HCT116 (cell line): ENCODE measurements at regions not wholly inside any gene's neighbourhood (a gene's known extent, or its start where the extent isn't known, plus 50 kb on each side); places are given as distances from the start of the nearest gene placed in this dataset.

Source experiments
- ATAC-seq: fragments of 200-7000 bp; cut with Tn5 transposase; 2 replicates; pipeline ENCODE4 v1.9.1; 2020; ENCODE audit warnings: mild to moderate bottlenecking, moderate library complexity
- BruUV-seq: library from RNA; stranded (reverse); fragments of 400-500 nt; replicated peaks from 2 replicates; lab custom pipeline; 2021; lab: Mats Ljungman, UMichigan
- CTCF ChIA-PET: fragments of 300-600 bp; sonication (Branson Sonifier 250); formaldehyde crosslinking; loops from one replicate; lab custom pipeline; 2021; ENCODE audit warnings: antibody characterized with exemption; lab: Charles Lee
- POLR2A ChIA-PET: fragments of 300-600, 350-600 bp; sonication (Branson Sonifier 250); formaldehyde crosslinking; loops from one replicate; lab custom pipeline; 2021; ENCODE audit warnings: antibody characterized with exemption; lab: Charles Lee
- RAD21 ChIA-PET, 2 experiments: fragments of 300-600 bp; sonication (Branson Sonifier 250); formaldehyde crosslinking; loops; one replicate each; lab custom pipeline; 2023; ENCODE audit warnings: low total read pairs in 2 of 2; ENCODE audit not compliant: uncharacterized antibody in 2 of 2, unreplicated experiment in 2 of 2, low non-redundant PET in 1 of 2; lab: Charles Lee
- DNase-seq: peaks from one replicate; pipeline ENCODE4 v3.0.0-alpha.2; 2010; ENCODE audit warnings: low read depth, low spot score
- H2AFZ ChIP-seq: fragments of 200-600 bp; shearing (Covaris generic), sonication (generic); 2 replicates; pipeline ENCODE4 v1.6.1; 2017; ENCODE audit warnings: low read depth, mixed run types, mixed read lengths, antibody characterized with exemption, low read length; ENCODE audit not compliant: poor library complexity, severe bottlenecking
- H3K27ac ChIP-seq: 2 replicates; pipeline ENCODE4 v1.5.1; 2012; ENCODE audit warnings: low read depth, low read length
- H3K27me3 ChIP-seq: fragments of 200-600 bp; sonication (generic); 2 replicates; pipeline ENCODE4 v1.6.1; 2016; ENCODE audit warnings: mixed run types, low read length, mixed read lengths; ENCODE audit not compliant: insufficient read depth
- H3K36me3 ChIP-seq, 2 experiments: fragments of 200-500 bp in 1 of 2; fragments of 200-600 bp in 1 of 2; sonication (Bioruptor generic) in 1 of 2; sonication (generic) in 1 of 2; 2 replicates each; pipeline versions ENCODE4 v1.5.1 to v1.6.1; 2014 to 2016; ENCODE audit warnings: low read length in 2 of 2, inconsistent platforms in 1 of 2, mixed read lengths in 1 of 2, mixed run types in 1 of 2; ENCODE audit not compliant: insufficient read depth in 2 of 2, control insufficient read depth in 1 of 2
- H3K4me1 ChIP-seq, 2 experiments: fragments of 200-600 bp in 1 of 2; sonication (generic) in 1 of 2; 2 replicates each; pipeline versions ENCODE4 v1.5.1 to v1.6.1; 2012 to 2017; ENCODE audit warnings: low read length in 2 of 2, inconsistent platforms in 1 of 2, mild to moderate bottlenecking in 1 of 2, mixed read lengths in 1 of 2, mixed run types in 1 of 2, moderate library complexity in 1 of 2; ENCODE audit not compliant: insufficient read depth in 2 of 2, control insufficient read depth in 1 of 2
- H3K4me2 ChIP-seq: fragments of 200-600 bp; sonication (generic); 2 replicates; pipeline ENCODE4 v1.6.1; 2017; ENCODE audit warnings: mixed run types, low read length, mixed read lengths
- H3K4me3 ChIP-seq, 2 experiments: fragments of 200-600 bp in 1 of 2; sonication (generic) in 1 of 2; replicated peaks in 1 of 2; 2 replicates each; pipeline ENCODE4 v1.5.1; 2011 to 2016; ENCODE audit warnings: low read length in 2 of 2, control low read depth in 1 of 2, low read depth in 1 of 2, mild to moderate bottlenecking in 1 of 2, mixed read lengths in 1 of 2, mixed run types in 1 of 2
- H3K79me2 ChIP-seq: fragments of 200-600 bp; sonication (generic); 2 replicates; pipeline ENCODE4 v1.6.1; 2017; ENCODE audit warnings: mild to moderate bottlenecking, mixed run types, low read length, moderate library complexity, mixed read lengths; ENCODE audit not compliant: insufficient read depth
- H3K9ac ChIP-seq: fragments of 200-600 bp; sonication (generic); 2 replicates; pipeline ENCODE4 v1.6.1; 2016; ENCODE audit warnings: low read length, mixed read lengths
- H3K9me2 ChIP-seq: fragments of 200-600 bp; sonication (generic), shearing (Covaris generic); 2 replicates; pipeline ENCODE4 v1.6.1; 2017; ENCODE audit warnings: mixed run types, mild to moderate bottlenecking, moderate library complexity; ENCODE audit not compliant: insufficient read depth
- H3K9me3 ChIP-seq, 2 experiments: fragments of 200-500 bp in 1 of 2; fragments of 200-600 bp in 1 of 2; sonication (Bioruptor generic) in 1 of 2; sonication (generic) in 1 of 2; 2 replicates each; pipeline ENCODE4 v1.6.1; 2014 to 2017; ENCODE audit warnings: low read length in 2 of 2, mixed read lengths in 2 of 2, inconsistent platforms in 1 of 2, low read depth in 1 of 2, mild to moderate bottlenecking in 1 of 2, mixed run types in 1 of 2, moderate library complexity in 1 of 2; ENCODE audit not compliant: control insufficient read depth in 1 of 2, insufficient read depth in 1 of 2
- H4K20me1 ChIP-seq: fragments of 200-600 bp; sonication (generic), shearing (Covaris generic); 2 replicates; pipeline ENCODE4 v1.6.1; 2017; ENCODE audit warnings: mixed run types, mild to moderate bottlenecking, moderate library complexity; ENCODE audit not compliant: insufficient read depth
- CBX3 ChIP-seq: IDR thresholded peaks from 2 replicates; pipeline ENCODE4 v1.6.1; 2012; ENCODE audit warnings: low read depth
- CEBPB ChIP-seq: IDR thresholded peaks from 2 replicates; pipeline ENCODE4 v1.6.1; 2012; ENCODE audit warnings: low read depth
- EGR1 ChIP-seq: IDR thresholded peaks from 2 replicates; pipeline ENCODE4 v1.6.1; 2012; ENCODE audit warnings: low read depth
- ELF1 ChIP-seq: IDR thresholded peaks from 2 replicates; pipeline ENCODE4 v1.6.1; 2012; ENCODE audit warnings: low read depth, borderline replicate concordance
- JUND ChIP-seq: IDR thresholded peaks from 2 replicates; pipeline ENCODE4 v1.6.1; 2012
- POLR2AphosphoS5 ChIP-seq: IDR thresholded peaks from 2 replicates; pipeline ENCODE4 v1.6.1; 2011; ENCODE audit warnings: mild to moderate bottlenecking, low read depth, low read length, moderate library complexity
- RAD21 ChIP-seq: IDR thresholded peaks from 2 replicates; pipeline ENCODE4 v1.6.1; 2012; ENCODE audit warnings: low read depth, mild to moderate bottlenecking
- REST ChIP-seq: IDR thresholded peaks from 2 replicates; pipeline ENCODE4 v1.6.1; 2012; ENCODE audit warnings: low read depth
- SIN3A ChIP-seq: IDR thresholded peaks from 2 replicates; pipeline ENCODE4 v1.6.1; 2012; ENCODE audit warnings: low read depth
- SP1 ChIP-seq: IDR thresholded peaks from 2 replicates; pipeline ENCODE4 v1.6.1; 2012; ENCODE audit warnings: low read depth
- SRF ChIP-seq: IDR thresholded peaks from 2 replicates; pipeline ENCODE4 v1.6.1; 2012; ENCODE audit warnings: low read depth
- TCF7L2 ChIP-seq: IDR thresholded peaks from 2 replicates; pipeline ENCODE4 v1.7.0; 2011; ENCODE audit warnings: borderline replicate concordance, inconsistent platforms; ENCODE audit not compliant: insufficient read depth, insufficient read length; ENCODE audit errors: extremely low read depth
- YY1 ChIP-seq: IDR thresholded peaks from 2 replicates; pipeline ENCODE4 v1.6.1; 2011; ENCODE audit warnings: low read length, low read depth, moderate library complexity, mild to moderate bottlenecking; ENCODE audit not compliant: insufficient replicate concordance; ENCODE audit errors: extremely low read depth
- ZFX ChIP-seq: fragments of 450-650 bp; IDR thresholded peaks from 2 replicates; pipeline ENCODE4 v1.6.1; 2017
- ZNF274 ChIP-seq: fragments of 200-500 bp; sonication (Bioruptor generic); IDR thresholded peaks from 2 replicates; pipeline ENCODE4 v1.6.1; 2014; ENCODE audit warnings: mild to moderate bottlenecking, low read depth, low read length, inconsistent platforms
- intact Hi-C: fragments of 100-400 bp; cut with micrococcal nuclease; formaldehyde crosslinking; loops from 2 replicates; pipeline ENCODE4 v1.10.0; 2022
- TF ChIP-seq, protein P1 (sequence below), 3 experiments: fragments of 200-600 bp in 1 of 3; sonication (generic) in 1 of 3; IDR thresholded peaks in 2 of 3; conservative IDR thresholded peaks in 1 of 3; 2 replicates each; pipeline ENCODE4 v1.5.1; 2012 to 2017; ENCODE audit warnings: low read depth in 2 of 3, low read length in 2 of 3, antibody characterized with exemption in 1 of 3, borderline replicate concordance in 1 of 3, control low read depth in 1 of 3, mild to moderate bottlenecking in 1 of 3, mixed read lengths in 1 of 3, mixed run types in 1 of 3, moderate library complexity in 1 of 3; ENCODE audit not compliant: insufficient read depth in 1 of 3
- TF ChIP-seq, protein P2 (sequence below): IDR thresholded peaks from 2 replicates; pipeline ENCODE4 v1.6.1; 2011; ENCODE audit warnings: mild to moderate bottlenecking, low read length, moderate library complexity; ENCODE audit not compliant: insufficient replicate concordance; ENCODE audit errors: extremely low read depth
- TF ChIP-seq, protein P3 (sequence below): IDR thresholded peaks from 2 replicates; pipeline ENCODE4 v1.6.1; 2012

DNA sequence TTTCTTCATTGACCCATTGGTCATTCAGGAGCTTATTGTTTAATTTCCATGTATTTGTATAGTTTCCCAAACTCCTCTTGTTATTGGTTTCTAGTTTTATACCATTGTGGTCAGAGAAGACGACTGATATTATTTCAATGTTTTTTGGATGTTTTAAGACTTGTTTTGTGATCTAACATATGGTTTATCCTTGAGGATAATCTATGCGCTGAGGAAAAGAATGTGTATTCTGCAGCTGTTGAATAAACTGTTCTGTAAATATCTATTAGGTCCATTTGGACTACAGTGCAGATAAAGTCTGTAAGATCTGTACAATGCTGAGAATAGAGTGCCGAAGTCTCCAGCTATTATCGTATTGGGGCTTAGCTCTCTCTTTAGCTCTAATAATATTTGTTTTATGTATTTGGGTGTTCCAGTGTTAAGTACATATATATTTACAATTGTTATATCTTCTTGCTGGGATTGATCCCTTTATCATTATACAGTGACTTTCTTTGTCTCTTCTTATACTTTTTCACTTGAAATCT lies 223.3 kb upstream of the ZNF217 start:
- Histone ChIP-seq H2AFZ (no peak overlapping the region), H3K4me3 (no peak overlapping the region), H3K27ac (no peak overlapping the region), H3K36me3 (no peaks in the 10 kb centered on the region), H3K9me2 (no peaks in the 10 kb centered on the region), H4K20me1 (no peaks in the 10 kb centered on the region), H3K4me2 (no peak overlapping the region), H3K4me1 (no peaks in the 10 kb centered on the region), H3K79me2 (no peaks in the 10 kb centered on the region), H3K27me3 (no peaks in the 10 kb centered on the region), H3K9ac (no peak overlapping the region), H3K9me3 (no peaks in the 10 kb centered on the region)
- ATAC-seq, result no peak
- POLR2A ChIA-PET, result no interaction called here
- TF ChIP-seq YY1 (no peak), ZNF274 (no peak), ELF1 (no peak), CEBPB (no peak), EGR1 (no peak), SP1 (no peak), RAD21 (no peak), SIN3A (no peak), SRF (no peak), ZFX (no peak), REST (no peak), POLR2AphosphoS5 (no peak), TCF7L2 (no peak), CBX3 (no peak), JUND (no peak)
- TF ChIP-seq, protein P1, sequence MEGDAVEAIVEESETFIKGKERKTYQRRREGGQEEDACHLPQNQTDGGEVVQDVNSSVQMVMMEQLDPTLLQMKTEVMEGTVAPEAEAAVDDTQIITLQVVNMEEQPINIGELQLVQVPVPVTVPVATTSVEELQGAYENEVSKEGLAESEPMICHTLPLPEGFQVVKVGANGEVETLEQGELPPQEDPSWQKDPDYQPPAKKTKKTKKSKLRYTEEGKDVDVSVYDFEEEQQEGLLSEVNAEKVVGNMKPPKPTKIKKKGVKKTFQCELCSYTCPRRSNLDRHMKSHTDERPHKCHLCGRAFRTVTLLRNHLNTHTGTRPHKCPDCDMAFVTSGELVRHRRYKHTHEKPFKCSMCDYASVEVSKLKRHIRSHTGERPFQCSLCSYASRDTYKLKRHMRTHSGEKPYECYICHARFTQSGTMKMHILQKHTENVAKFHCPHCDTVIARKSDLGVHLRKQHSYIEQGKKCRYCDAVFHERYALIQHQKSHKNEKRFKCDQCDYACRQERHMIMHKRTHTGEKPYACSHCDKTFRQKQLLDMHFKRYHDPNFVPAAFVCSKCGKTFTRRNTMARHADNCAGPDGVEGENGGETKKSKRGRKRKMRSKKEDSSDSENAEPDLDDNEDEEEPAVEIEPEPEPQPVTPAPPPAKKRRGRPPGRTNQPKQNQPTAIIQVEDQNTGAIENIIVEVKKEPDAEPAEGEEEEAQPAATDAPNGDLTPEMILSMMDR (IDR thresholded peaks at IDR 0.05 in 2 of 3, conservative IDR thresholded peaks at IDR 0.05 in 1 of 3; ENCODE audit: borderline replicate concordance in 1 of 3, insufficient read depth in 1 of 3, low read depth in 2 of 3, low read length in 2 of 3), result no peak
- TF ChIP-seq, protein P2, sequence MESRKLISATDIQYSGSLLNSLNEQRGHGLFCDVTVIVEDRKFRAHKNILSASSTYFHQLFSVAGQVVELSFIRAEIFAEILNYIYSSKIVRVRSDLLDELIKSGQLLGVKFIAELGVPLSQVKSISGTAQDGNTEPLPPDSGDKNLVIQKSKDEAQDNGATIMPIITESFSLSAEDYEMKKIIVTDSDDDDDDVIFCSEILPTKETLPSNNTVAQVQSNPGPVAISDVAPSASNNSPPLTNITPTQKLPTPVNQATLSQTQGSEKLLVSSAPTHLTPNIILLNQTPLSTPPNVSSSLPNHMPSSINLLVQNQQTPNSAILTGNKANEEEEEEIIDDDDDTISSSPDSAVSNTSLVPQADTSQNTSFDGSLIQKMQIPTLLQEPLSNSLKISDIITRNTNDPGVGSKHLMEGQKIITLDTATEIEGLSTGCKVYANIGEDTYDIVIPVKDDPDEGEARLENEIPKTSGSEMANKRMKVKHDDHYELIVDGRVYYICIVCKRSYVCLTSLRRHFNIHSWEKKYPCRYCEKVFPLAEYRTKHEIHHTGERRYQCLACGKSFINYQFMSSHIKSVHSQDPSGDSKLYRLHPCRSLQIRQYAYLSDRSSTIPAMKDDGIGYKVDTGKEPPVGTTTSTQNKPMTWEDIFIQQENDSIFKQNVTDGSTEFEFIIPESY, result no peak
- TF ChIP-seq, protein P3, sequence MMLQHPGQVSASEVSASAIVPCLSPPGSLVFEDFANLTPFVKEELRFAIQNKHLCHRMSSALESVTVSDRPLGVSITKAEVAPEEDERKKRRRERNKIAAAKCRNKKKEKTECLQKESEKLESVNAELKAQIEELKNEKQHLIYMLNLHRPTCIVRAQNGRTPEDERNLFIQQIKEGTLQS, result no peak
- no TSS peak for BruUV-seq
- CTCF ChIA-PET, result no interaction called here
- intact Hi-C loops, result no loop called here
- RAD21 ChIA-PET, result no interaction called here
- DNase-seq, result no peak
